Breast epithelium (tissue), 3 donors: ENCODE measurements at regions not wholly inside any gene's neighbourhood (a gene's known extent, or its start where the extent isn't known, plus 50 kb on each side); places are given as distances from the start of the nearest gene placed in this dataset.

Experiments used
- CTCF ChIP-seq, 3 donors: fragments of 450-650 bp; IDR thresholded peaks; one replicate each; pipeline ENCODE4 v1.5.1; 2016 to 2017; ENCODE audit warnings: antibody characterized with exemption in 3 of 3, mild to moderate bottlenecking in 3 of 3, moderate library complexity in 3 of 3
- POLR2AphosphoS5 ChIP-seq, 3 donors: sonication (generic); formaldehyde crosslinking; IDR thresholded peaks; one replicate each; pipeline ENCODE4 v1.6.1; 2017; ENCODE audit warnings: antibody characterized with exemption in 3 of 3

GRCh38 chr2:238716171-238716570 is 131.7 kb upstream of the TWIST2 start:
- TF ChIP-seq POLR2AphosphoS5 (IDR thresholded peaks at IDR 0.05) (no peak), CTCF (IDR thresholded peaks at IDR 0.05) (no peak)
